Naive B cell (primary cell): ENCODE measurements at regions not wholly inside any gene's neighbourhood (a gene's known extent, or its start where the extent isn't known, plus 50 kb on each side); places are given as distances from the start of the nearest gene placed in this dataset.

Source experiments
- ATAC-seq, 2 donors: fragments of 150-1000 bp; cut with Tn5 transposase; 2 replicates each; pipeline ENCODE4 v1.10.0; 2021; ENCODE audit warnings: low read depth in 2 of 2, mild to moderate bottlenecking in 2 of 2, moderate library complexity in 2 of 2
- DNase-seq: peaks from one replicate; pipeline ENCODE4 v3.0.0; 2022
- H3K27ac Mint-ChIP-seq, 6 donors: one replicate each; pipeline ENCODE4 v1.8.0; 2020 to 2022; ENCODE audit warnings: mild to moderate bottlenecking in 6 of 6, mixed read lengths in 6 of 6, moderate library complexity in 5 of 6, inconsistent platforms in 2 of 6
- H3K27me3 Mint-ChIP-seq, 3 donors: one replicate each; pipeline ENCODE4 v1.8.0; 2021 to 2022; ENCODE audit warnings: mixed read lengths in 3 of 3, mild to moderate bottlenecking in 1 of 3
- H3K36me3 Mint-ChIP-seq, 2 donors: one replicate each; pipeline ENCODE4 v1.8.0; 2020 to 2022; ENCODE audit warnings: mixed read lengths in 2 of 2, inconsistent platforms in 1 of 2, mild to moderate bottlenecking in 1 of 2
- H3K4me1 Mint-ChIP-seq, 3 donors: one replicate each; pipeline ENCODE4 v1.8.0; 2020 to 2022; ENCODE audit warnings: mixed read lengths in 3 of 3, inconsistent platforms in 1 of 3, mild to moderate bottlenecking in 1 of 3, moderate library complexity in 1 of 3
- H3K4me3 Mint-ChIP-seq, 8 donors: one replicate each; pipeline ENCODE4 v1.8.0; 2020 to 2022; ENCODE audit warnings: mild to moderate bottlenecking in 8 of 8, mixed read lengths in 8 of 8, moderate library complexity in 8 of 8, inconsistent platforms in 2 of 8
- H3K9me3 Mint-ChIP-seq, 7 donors: one replicate each; pipeline ENCODE4 v1.8.0; 2020 to 2022; ENCODE audit warnings: mixed read lengths in 7 of 7, mild to moderate bottlenecking in 5 of 7, inconsistent platforms in 2 of 7, moderate library complexity in 1 of 7

GRCh38 chr14:65287264-65288131 lies 125.0 kb upstream of the FUT8 start:
- DNase-seq (peak; percentile 40), ATAC-seq (peak; percentile 57 to 62)
- H3K4me1 Mint-ChIP-seq: peaks cover 67 to 80% (median 70%) of the 10 kb centered on the region in 3 donors
- H3K27ac Mint-ChIP-seq: peak overlapping the region; percentile 82 to 98 (median 95)
- H3K36me3 Mint-ChIP-seq: no peaks in the 10 kb centered on the region
- peak overlapping the region; percentile 0 to 84 (median 77) for H3K4me3 Mint-ChIP-seq
- no peaks in the 10 kb centered on the region for H3K27me3 Mint-ChIP-seq
- peaks cover 0 to 3% (median 0%) of the 10 kb centered on the region in 7 donors for H3K9me3 Mint-ChIP-seq

GRCh38 chr14:65290830-65291229 lies 121.7 kb upstream of the FUT8 start:
- peak overlapping the region in 7 of 8 donors; percentile 17 to 88 (median 53) for H3K4me3 Mint-ChIP-seq

GRCh38 chr14:65291531-65291930 lies 121.0 kb upstream of the FUT8 start:
- Mint-ChIP-seq H3K36me3 (no peaks in the 10 kb centered on the region), H3K9me3 (peaks cover 0 to 3% (median 0%) of the 10 kb centered on the region in 7 donors), H3K27ac (peak overlapping the region in 3 of 6 donors; percentile 13 to 79 (median 15)), H3K27me3 (no peaks in the 10 kb centered on the region), H3K4me1 (peaks cover 49 to 63% (median 55%) of the 10 kb centered on the region in 3 donors), H3K4me3 (peak overlapping the region in 6 of 8 donors; percentile 44 to 88 (median 58))
- no peak for ATAC-seq
- DNase-seq: no peak

More at GRCh38 chr14:65290830-65291229, 121.7 kb upstream of the FUT8 start:
- Mint-ChIP-seq H3K9me3 (peaks cover 0 to 3% (median 0%) of the 10 kb centered on the region in 7 donors), H3K4me1 (peaks cover 52 to 66% (median 53%) of the 10 kb centered on the region in 3 donors), H3K36me3 (no peaks in the 10 kb centered on the region), H3K27me3 (no peaks in the 10 kb centered on the region), H3K27ac (peak overlapping the region in 3 of 6 donors; percentile 6 to 50 (median 13))
- DNase-seq: no peak
- ATAC-seq: no peak

- Mint-ChIP-seq H3K4me1 (peaks cover 45 to 49% (median 49%) of the 10 kb centered on the region in 3 donors), H3K4me3 (no peak overlapping the region), H3K27ac (no peak overlapping the region)
Observed at GRCh38 chr14:65294816-65295215, 117.7 kb upstream of the FUT8 start.

GRCh38 chr14:65296402-65296801 lies 116.1 kb upstream of the FUT8 start:
- no peaks in the 10 kb centered on the region for H3K27me3 Mint-ChIP-seq
- H3K36me3 Mint-ChIP-seq: no peaks in the 10 kb centered on the region
- no peak for DNase-seq
- no peak overlapping the region for H3K27ac Mint-ChIP-seq
- ATAC-seq: no peak
- H3K4me3 Mint-ChIP-seq: no peak overlapping the region
- H3K4me1 Mint-ChIP-seq: peaks cover 35 to 37% (median 37%) of the 10 kb centered on the region in 3 donors
- H3K9me3 Mint-ChIP-seq: no peaks in the 10 kb centered on the region

More at GRCh38 chr14:65294816-65295215, 117.7 kb upstream of the FUT8 start:
- Mint-ChIP-seq H3K9me3 (peaks cover 0 to 3% (median 0%) of the 10 kb centered on the region in 7 donors), H3K36me3 (no peaks in the 10 kb centered on the region), H3K27me3 (no peaks in the 10 kb centered on the region)
- ATAC-seq: no peak
- DNase-seq: no peak

- H3K36me3 Mint-ChIP-seq: no peaks in the 10 kb centered on the region
- H3K27me3 Mint-ChIP-seq: no peaks in the 10 kb centered on the region
- H3K4me1 Mint-ChIP-seq: peaks cover 32 to 33% (median 33%) of the 10 kb centered on the region in 3 donors
- H3K27ac Mint-ChIP-seq: peak overlapping the region in 2 of 6 donors; percentile 60 to 78
- DNase-seq: no peak
- no peaks in the 10 kb centered on the region for H3K9me3 Mint-ChIP-seq
- H3K4me3 Mint-ChIP-seq: no peak overlapping the region
- no peak for ATAC-seq
Observed at GRCh38 chr14:65296876-65297275, 115.7 kb upstream of the FUT8 start.

GRCh38 chr14:65297744-65298143 lies 114.8 kb upstream of the FUT8 start:
- no peaks in the 10 kb centered on the region for H3K36me3 Mint-ChIP-seq

GRCh38 chr14:65299826-65300225 lies 112.7 kb upstream of the FUT8 start:
- H3K27me3 Mint-ChIP-seq: no peaks in the 10 kb centered on the region
- no peaks in the 10 kb centered on the region for H3K9me3 Mint-ChIP-seq
- H3K27ac Mint-ChIP-seq: peak overlapping the region in 1 of 6 donors; percentile 26
- ATAC-seq: no peak
- DNase-seq: no peak
- H3K36me3 Mint-ChIP-seq: no peaks in the 10 kb centered on the region
- H3K4me3 Mint-ChIP-seq: no peak overlapping the region
- peaks cover 35 to 43% (median 42%) of the 10 kb centered on the region in 3 donors for H3K4me1 Mint-ChIP-seq

More at GRCh38 chr14:65297744-65298143, 114.8 kb upstream of the FUT8 start:
- no peak overlapping the region for H3K4me3 Mint-ChIP-seq
- no peak for DNase-seq
- H3K9me3 Mint-ChIP-seq: no peaks in the 10 kb centered on the region
- ATAC-seq: no peak
- peak overlapping the region in 4 of 6 donors; percentile 66 to 91 (median 76) for H3K27ac Mint-ChIP-seq
- peaks cover 26 to 38% (median 34%) of the 10 kb centered on the region in 3 donors for H3K4me1 Mint-ChIP-seq
- no peaks in the 10 kb centered on the region for H3K27me3 Mint-ChIP-seq

GRCh38 chr14:65301862-65302539 lies 110.5 kb upstream of the FUT8 start:
- H3K4me3 Mint-ChIP-seq: peak overlapping the region in 2 of 8 donors; percentile 4 to 63
- DNase-seq: no peak
- ATAC-seq: peak; percentile 45 to 61
- H3K4me1 Mint-ChIP-seq: peaks cover 41 to 44% (median 43%) of the 10 kb centered on the region in 3 donors
- H3K36me3 Mint-ChIP-seq: no peaks in the 10 kb centered on the region
- H3K27me3 Mint-ChIP-seq: no peaks in the 10 kb centered on the region
- H3K9me3 Mint-ChIP-seq: no peaks in the 10 kb centered on the region
- H3K27ac Mint-ChIP-seq: peak overlapping the region in 4 of 6 donors; percentile 6 to 67 (median 40)

- DNase-seq (no peak), ATAC-seq (peak in 1 of 2 donors; percentile 20)
- Mint-ChIP-seq H3K27ac (peak overlapping the region in 2 of 6 donors; percentile 6 to 25), H3K36me3 (no peaks in the 10 kb centered on the region), H3K4me1 (peaks cover 35 to 39% (median 38%) of the 10 kb centered on the region in 3 donors), H3K4me3 (peak overlapping the region in 2 of 8 donors; percentile 4 to 63), H3K27me3 (no peaks in the 10 kb centered on the region), H3K9me3 (no peaks in the 10 kb centered on the region)
Observed at GRCh38 chr14:65302571-65303189, 109.8 kb upstream of the FUT8 start.

GRCh38 chr14:65303190-65303898 lies 109.2 kb upstream of the FUT8 start:
- no peak for DNase-seq
- no peaks in the 10 kb centered on the region for H3K36me3 Mint-ChIP-seq
- H3K27ac Mint-ChIP-seq: peak overlapping the region in 5 of 6 donors; percentile 20 to 91 (median 64)
- peak in 1 of 2 donors; percentile 36 for ATAC-seq
- H3K9me3 Mint-ChIP-seq: no peaks in the 10 kb centered on the region
- H3K4me3 Mint-ChIP-seq: peak overlapping the region in 1 of 8 donors; percentile 51
- H3K27me3 Mint-ChIP-seq: no peaks in the 10 kb centered on the region
- peaks cover 29 to 33% (median 32%) of the 10 kb centered on the region in 3 donors for H3K4me1 Mint-ChIP-seq

- DNase-seq (no peak), ATAC-seq (no peak)
- Mint-ChIP-seq H3K27me3 (no peaks in the 10 kb centered on the region), H3K27ac (peak overlapping the region in 4 of 6 donors; percentile 56 to 91 (median 84)), H3K36me3 (no peaks in the 10 kb centered on the region), H3K4me3 (peak overlapping the region in 4 of 8 donors; percentile 39 to 83 (median 51)), H3K4me1 (peaks cover 29 to 32% (median 31%) of the 10 kb centered on the region in 3 donors), H3K9me3 (no peaks in the 10 kb centered on the region)
Observed at GRCh38 chr14:65303899-65304222, 108.7 kb upstream of the FUT8 start.
